ENCODE measurements at regions not wholly inside any gene's neighbourhood (a gene's known extent, or its start where the extent isn't known, plus 50 kb on each side); places are given as distances from the start of the nearest gene placed in this dataset.

DNA sequence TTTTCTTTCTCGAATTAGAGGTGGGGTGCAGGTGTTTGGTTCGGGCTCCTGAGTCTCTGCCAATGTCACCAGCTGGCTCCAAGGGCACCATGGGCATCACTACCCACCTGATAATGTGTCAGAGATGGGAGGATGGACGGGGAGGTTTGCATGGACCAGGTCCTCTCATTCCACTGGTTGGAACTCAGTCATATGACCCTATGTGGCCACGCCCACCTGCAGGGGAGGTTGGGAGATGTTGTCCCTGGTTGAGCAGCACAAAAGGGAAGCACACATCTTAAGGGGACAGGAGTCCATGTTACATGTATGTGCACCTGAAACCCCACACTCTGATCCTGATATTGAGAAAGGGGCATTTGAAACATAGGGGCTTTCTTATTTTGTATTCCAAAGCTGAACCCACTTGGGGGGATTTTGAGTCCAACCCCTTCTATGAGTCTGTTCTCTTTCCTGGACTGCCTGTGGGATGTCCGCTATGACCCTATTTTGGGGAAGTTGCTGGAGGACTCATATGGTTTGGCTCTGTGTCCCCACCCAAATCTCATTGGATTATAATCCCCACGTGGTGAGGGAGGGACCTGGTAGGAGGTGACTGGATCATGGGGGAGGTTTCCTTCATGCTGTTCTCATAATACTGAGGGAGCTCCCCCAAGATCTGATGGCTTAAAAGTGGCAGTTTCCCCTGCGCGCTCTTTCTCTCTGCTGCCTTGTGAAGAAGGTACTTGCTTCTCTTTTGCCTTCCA, 66.9 kb upstream of the BAIAP2L1 start:
- Histone ChIP-seq H3K36me3 (ENCODE audit: control insufficient read depth in 4 of 4, insufficient read depth in 4 of 4, low read length in 3 of 4) (no peaks in the 10 kb centered on the region), H3K4me3 (ENCODE audit: control insufficient read depth in 1 of 7, extremely low read depth in 1 of 7, insufficient read depth in 4 of 7, low read depth in 2 of 7, low read length in 6 of 7) (no peak overlapping the region), H3K27ac (ENCODE audit: insufficient read depth in 1 of 2, low read depth in 1 of 2, low read length in 2 of 2, poor library complexity in 1 of 2, severe bottlenecking in 2 of 2) (no peak overlapping the region), H3K27me3 (replicated peaks in 2 of 5; ENCODE audit: control insufficient read depth in 4 of 5, insufficient read depth in 5 of 5, low read length in 4 of 5) (peaks cover 5 to 51% (median 11%) of the 10 kb centered on the region in 5 experiments), H3K4me1 (ENCODE audit: control extremely low read depth in 1 of 4, control insufficient read depth in 4 of 4, insufficient read depth in 4 of 4, low read length in 3 of 4) (peaks cover 0 to 4% (median 0%) of the 10 kb centered on the region in 4 experiments), H3K9me3 (ENCODE audit: control extremely low read depth in 1 of 5, control insufficient read depth in 4 of 5, insufficient read depth in 2 of 5, low read depth in 1 of 5, low read length in 4 of 5) (peaks cover 0 to 10% (median 3%) of the 10 kb centered on the region in 5 experiments)
- ChIA-PET POLR2A (no interaction called here), CTCF (no interaction called here)
- WGBS (ENCODE audit: insufficient coverage): 85% methylated on average over 7 of the region's 8 CpGs
- DNase-seq: peak in 2 of 3 donors; percentile 10 to 13

DNA sequence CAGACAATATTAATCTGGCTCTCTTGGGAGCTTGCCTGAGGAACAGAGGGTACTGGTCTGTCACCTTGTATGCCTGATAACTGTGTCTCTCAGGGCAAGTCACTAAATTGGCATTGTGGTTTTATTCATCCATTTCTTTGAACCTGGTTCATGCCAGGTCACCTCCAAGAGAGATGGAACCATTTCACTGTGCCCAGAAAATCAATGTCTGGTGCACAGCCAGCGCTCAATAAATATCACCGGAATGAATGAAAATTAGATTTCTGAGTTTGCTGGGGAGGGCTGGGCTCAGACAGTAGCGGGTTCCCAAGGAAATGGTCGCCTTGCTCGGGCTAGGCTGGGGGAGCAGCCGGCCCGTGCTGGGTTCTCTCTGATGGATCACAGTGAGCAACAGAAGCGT, 64.1 kb upstream of the BAIAP2L1 start:
- POLR2A ChIA-PET: no interaction called here
- no peak for DNase-seq
- Histone ChIP-seq H3K4me1 (ENCODE audit: control extremely low read depth in 1 of 4, control insufficient read depth in 4 of 4, insufficient read depth in 4 of 4, low read length in 3 of 4) (no peaks in the 10 kb centered on the region), H3K36me3 (ENCODE audit: control insufficient read depth in 4 of 4, insufficient read depth in 4 of 4, low read length in 3 of 4) (no peaks in the 10 kb centered on the region), H3K9me3 (ENCODE audit: control extremely low read depth in 1 of 5, control insufficient read depth in 4 of 5, insufficient read depth in 2 of 5, low read depth in 1 of 5, low read length in 4 of 5) (peaks cover 0 to 10% (median 3%) of the 10 kb centered on the region in 5 experiments), H3K27ac (ENCODE audit: insufficient read depth in 1 of 2, low read depth in 1 of 2, low read length in 2 of 2, poor library complexity in 1 of 2, severe bottlenecking in 2 of 2) (no peak overlapping the region), H3K27me3 (replicated peaks in 2 of 5; ENCODE audit: control insufficient read depth in 4 of 5, insufficient read depth in 5 of 5, low read length in 4 of 5) (peaks cover 3 to 28% (median 7%) of the 10 kb centered on the region in 5 experiments), H3K4me3 (ENCODE audit: control insufficient read depth in 1 of 7, extremely low read depth in 1 of 7, insufficient read depth in 4 of 7, low read depth in 2 of 7, low read length in 6 of 7) (no peak overlapping the region)
- WGBS (ENCODE audit: insufficient coverage): 100% methylated on average over 4 of the region's 8 CpGs
- CTCF ChIA-PET: no interaction called here

DNA sequence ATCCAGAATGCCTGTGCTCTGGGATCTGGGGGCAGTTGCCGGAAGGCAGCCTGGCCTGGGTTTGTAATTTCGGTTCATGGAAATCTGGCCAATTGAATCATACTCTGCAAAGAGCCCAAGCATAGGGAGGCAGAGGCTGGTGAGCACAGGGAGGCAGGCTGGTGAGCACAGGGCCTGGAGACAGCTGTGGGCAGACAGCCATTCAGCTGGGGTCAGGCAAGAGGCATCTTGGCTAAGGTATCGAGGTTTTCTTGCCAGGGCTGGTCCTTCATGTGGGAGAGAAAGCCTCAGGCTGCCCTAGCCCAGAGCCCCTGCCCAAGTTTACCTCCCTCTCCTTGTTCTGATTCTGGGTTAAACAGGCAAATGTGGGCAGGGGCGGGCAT, 63.7 kb upstream of the BAIAP2L1 start:
- 97% methylated on average over 4 of the region's 4 CpGs for WGBS (ENCODE audit: insufficient coverage)
- POLR2A ChIA-PET: no interaction called here

DNA sequence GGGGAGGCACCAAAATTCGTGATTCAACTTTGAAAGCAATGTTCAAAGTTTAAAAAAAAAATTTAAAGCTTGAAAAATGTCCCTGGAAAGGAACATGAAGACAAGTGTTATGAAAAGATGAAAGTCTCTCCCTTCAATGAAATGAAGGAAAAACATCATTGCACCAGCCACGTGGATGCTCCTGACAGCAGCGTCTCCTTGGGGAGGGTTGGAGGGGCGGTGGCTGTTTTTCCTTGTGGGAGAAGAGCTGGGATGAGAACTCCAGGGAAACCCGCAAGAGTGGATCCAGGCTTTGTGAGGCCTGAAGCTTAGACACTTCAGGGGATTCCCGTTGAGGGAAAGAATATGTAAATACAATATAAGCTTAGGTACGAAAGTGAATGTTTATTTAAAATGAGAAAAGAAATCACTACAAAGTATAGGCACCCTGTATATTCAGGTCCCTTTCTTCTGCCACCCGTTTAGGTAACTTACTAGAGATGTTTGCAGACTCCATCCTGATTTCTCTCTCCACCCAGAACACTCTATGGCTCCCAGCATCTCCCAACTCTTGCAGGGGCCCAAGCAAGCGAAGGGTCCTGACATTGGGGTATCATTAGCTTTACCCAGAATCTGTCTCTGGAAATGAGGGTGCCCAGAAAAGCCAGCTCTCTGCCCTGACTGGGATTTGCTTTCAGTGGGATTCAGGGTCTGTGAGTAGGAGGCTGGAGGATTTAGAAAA, 63.1 kb upstream of the BAIAP2L1 start:
- Histone ChIP-seq H3K4me1 (ENCODE audit: control extremely low read depth in 1 of 4, control insufficient read depth in 4 of 4, insufficient read depth in 4 of 4, low read length in 3 of 4) (no peaks in the 10 kb centered on the region), H3K27ac (ENCODE audit: insufficient read depth in 1 of 2, low read depth in 1 of 2, low read length in 2 of 2, poor library complexity in 1 of 2, severe bottlenecking in 2 of 2) (no peak overlapping the region), H3K4me3 (ENCODE audit: control insufficient read depth in 1 of 7, extremely low read depth in 1 of 7, insufficient read depth in 4 of 7, low read depth in 2 of 7, low read length in 6 of 7) (no peak overlapping the region), H3K36me3 (ENCODE audit: control insufficient read depth in 4 of 4, insufficient read depth in 4 of 4, low read length in 3 of 4) (no peaks in the 10 kb centered on the region), H3K27me3 (replicated peaks in 2 of 5; ENCODE audit: control insufficient read depth in 4 of 5, insufficient read depth in 5 of 5, low read length in 4 of 5) (peaks cover 0 to 20% (median 3%) of the 10 kb centered on the region in 5 experiments), H3K9me3 (ENCODE audit: control extremely low read depth in 1 of 5, control insufficient read depth in 4 of 5, insufficient read depth in 2 of 5, low read depth in 1 of 5, low read length in 4 of 5) (peaks cover 0 to 5% (median 2%) of the 10 kb centered on the region in 5 experiments)
- no peak for DNase-seq
- ChIA-PET POLR2A (no interaction called here), CTCF (no interaction called here)
- WGBS (ENCODE audit: insufficient coverage): 93% methylated on average over 5 of the region's 9 CpGs

More for the DNA sequence above, 63.7 kb upstream of the BAIAP2L1 start:
- H3K4me1 ChIP-seq (ENCODE audit: control extremely low read depth in 1 of 4, control insufficient read depth in 4 of 4, insufficient read depth in 4 of 4, low read length in 3 of 4): no peaks in the 10 kb centered on the region
- no peaks in the 10 kb centered on the region for H3K36me3 ChIP-seq (ENCODE audit: control insufficient read depth in 4 of 4, insufficient read depth in 4 of 4, low read length in 3 of 4)
- H3K9me3 ChIP-seq (ENCODE audit: control extremely low read depth in 1 of 5, control insufficient read depth in 4 of 5, insufficient read depth in 2 of 5, low read depth in 1 of 5, low read length in 4 of 5): peaks cover 0 to 9% (median 3%) of the 10 kb centered on the region in 5 experiments
- no peak for DNase-seq
- no peak overlapping the region for H3K27ac ChIP-seq (ENCODE audit: insufficient read depth in 1 of 2, low read depth in 1 of 2, low read length in 2 of 2, poor library complexity in 1 of 2, severe bottlenecking in 2 of 2)
- H3K27me3 ChIP-seq (replicated peaks in 2 of 5; ENCODE audit: control insufficient read depth in 4 of 5, insufficient read depth in 5 of 5, low read length in 4 of 5): peaks cover 2 to 25% (median 7%) of the 10 kb centered on the region in 5 experiments
- no peak overlapping the region for H3K4me3 ChIP-seq (ENCODE audit: control insufficient read depth in 1 of 7, extremely low read depth in 1 of 7, insufficient read depth in 4 of 7, low read depth in 2 of 7, low read length in 6 of 7)
- CTCF ChIA-PET: no interaction called here

DNA sequence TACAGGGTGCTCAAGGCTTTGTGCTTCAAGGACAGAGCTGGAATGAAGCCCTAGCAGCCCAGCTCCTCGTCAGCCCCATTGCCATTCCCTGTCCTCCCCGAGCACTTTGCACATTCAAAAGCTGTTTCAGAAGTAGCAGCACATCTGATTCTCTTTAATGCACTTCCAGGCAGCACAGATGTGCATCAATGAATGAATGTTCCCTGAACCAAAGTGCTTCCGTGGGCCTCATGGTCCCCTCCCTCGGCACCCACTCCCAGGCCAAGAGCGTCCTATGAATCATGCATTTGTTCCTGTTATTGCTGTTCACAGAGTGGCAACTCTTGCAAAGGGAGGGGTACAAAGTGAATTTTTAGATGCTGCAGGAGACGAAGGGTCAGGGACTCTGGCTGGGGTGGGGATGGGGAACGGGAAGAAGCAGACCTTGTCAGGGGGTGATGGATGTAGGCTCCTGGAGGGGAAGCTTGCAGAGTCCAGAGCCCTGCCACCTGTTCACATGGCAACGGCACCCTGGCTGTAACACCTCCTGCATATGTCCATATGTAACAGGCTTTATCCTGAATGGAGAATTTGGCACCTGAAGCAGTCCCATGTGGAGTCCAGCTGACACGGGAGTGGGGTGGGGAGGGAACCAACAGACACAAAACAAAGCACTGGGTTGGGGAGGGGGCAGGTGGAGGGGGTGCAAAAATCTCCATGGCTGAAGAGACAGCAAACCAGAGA, 62.2 kb upstream of the BAIAP2L1 start:
- H3K27ac ChIP-seq (ENCODE audit: insufficient read depth in 1 of 2, low read depth in 1 of 2, low read length in 2 of 2, poor library complexity in 1 of 2, severe bottlenecking in 2 of 2): no peak overlapping the region
- no peak for DNase-seq
- H3K4me3 ChIP-seq (ENCODE audit: control insufficient read depth in 1 of 7, extremely low read depth in 1 of 7, insufficient read depth in 4 of 7, low read depth in 2 of 7, low read length in 6 of 7): no peak overlapping the region
- H3K27me3 ChIP-seq (replicated peaks in 2 of 5; ENCODE audit: control insufficient read depth in 4 of 5, insufficient read depth in 5 of 5, low read length in 4 of 5): peaks cover 0 to 16% (median 3%) of the 10 kb centered on the region in 5 experiments
- no peaks in the 10 kb centered on the region for H3K36me3 ChIP-seq (ENCODE audit: control insufficient read depth in 4 of 4, insufficient read depth in 4 of 4, low read length in 3 of 4)
- ChIA-PET CTCF (no interaction called here), POLR2A (no interaction called here)
- 80% methylated on average over 7 of the region's 9 CpGs for WGBS (ENCODE audit: insufficient coverage)
- H3K4me1 ChIP-seq (ENCODE audit: control extremely low read depth in 1 of 4, control insufficient read depth in 4 of 4, insufficient read depth in 4 of 4, low read length in 3 of 4): no peaks in the 10 kb centered on the region
- peaks cover 0 to 3% (median 0%) of the 10 kb centered on the region in 5 experiments for H3K9me3 ChIP-seq (ENCODE audit: control extremely low read depth in 1 of 5, control insufficient read depth in 4 of 5, insufficient read depth in 2 of 5, low read depth in 1 of 5, low read length in 4 of 5)

DNA sequence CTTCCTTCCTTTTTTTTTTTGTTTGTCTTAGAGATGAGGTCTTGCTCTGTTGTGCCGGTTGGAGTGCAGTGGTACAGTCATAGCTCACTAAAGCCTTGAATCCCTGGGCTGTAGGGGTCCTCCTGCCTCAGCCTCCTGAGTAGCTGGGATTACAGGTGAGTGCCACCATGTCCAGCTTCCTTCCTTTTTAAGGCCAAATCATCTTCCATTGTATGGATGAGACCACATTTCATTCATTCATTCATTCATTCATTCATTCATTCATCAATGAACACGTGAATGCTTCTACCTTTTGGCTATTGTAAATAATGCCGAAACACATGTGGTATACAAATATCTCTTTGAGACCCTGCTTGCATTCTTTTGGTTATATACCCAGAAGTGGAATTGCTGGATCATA, 60.0 kb upstream of the BAIAP2L1 start:
- Histone ChIP-seq H3K4me3 (ENCODE audit: control insufficient read depth in 1 of 7, extremely low read depth in 1 of 7, insufficient read depth in 4 of 7, low read depth in 2 of 7, low read length in 6 of 7) (no peak overlapping the region), H3K9me3 (ENCODE audit: control extremely low read depth in 1 of 5, control insufficient read depth in 4 of 5, insufficient read depth in 2 of 5, low read depth in 1 of 5, low read length in 4 of 5) (peaks cover 0 to 3% (median 0%) of the 10 kb centered on the region in 5 experiments), H3K36me3 (ENCODE audit: control insufficient read depth in 4 of 4, insufficient read depth in 4 of 4, low read length in 3 of 4) (no peaks in the 10 kb centered on the region), H3K4me1 (ENCODE audit: control extremely low read depth in 1 of 4, control insufficient read depth in 4 of 4, insufficient read depth in 4 of 4, low read length in 3 of 4) (no peaks in the 10 kb centered on the region), H3K27me3 (replicated peaks in 2 of 5; ENCODE audit: control insufficient read depth in 4 of 5, insufficient read depth in 5 of 5, low read length in 4 of 5) (peaks cover 0 to 8% (median 3%) of the 10 kb centered on the region in 5 experiments), H3K27ac (ENCODE audit: insufficient read depth in 1 of 2, low read depth in 1 of 2, low read length in 2 of 2, poor library complexity in 1 of 2, severe bottlenecking in 2 of 2) (no peak overlapping the region)
- ChIA-PET CTCF (no interaction called here), POLR2A (no interaction called here)
- DNase-seq: no peak
- 100% methylated on average over 2 of the region's 3 CpGs for WGBS (ENCODE audit: insufficient coverage)

- DNase-seq: no peak
- peaks cover 0 to 3% (median 0%) of the 10 kb centered on the region in 5 experiments for H3K9me3 ChIP-seq (ENCODE audit: control extremely low read depth in 1 of 5, control insufficient read depth in 4 of 5, insufficient read depth in 2 of 5, low read depth in 1 of 5, low read length in 4 of 5)
- WGBS (ENCODE audit: insufficient coverage): 75% methylated on average over 3 of the region's 4 CpGs
- no peaks in the 10 kb centered on the region for H3K36me3 ChIP-seq (ENCODE audit: control insufficient read depth in 4 of 4, insufficient read depth in 4 of 4, low read length in 3 of 4)
- peaks cover 0 to 6% (median 0%) of the 10 kb centered on the region in 5 experiments for H3K27me3 ChIP-seq (replicated peaks in 2 of 5; ENCODE audit: control insufficient read depth in 4 of 5, insufficient read depth in 5 of 5, low read length in 4 of 5)
- H3K4me1 ChIP-seq (ENCODE audit: control extremely low read depth in 1 of 4, control insufficient read depth in 4 of 4, insufficient read depth in 4 of 4, low read length in 3 of 4): no peaks in the 10 kb centered on the region
- H3K27ac ChIP-seq (ENCODE audit: insufficient read depth in 1 of 2, low read depth in 1 of 2, low read length in 2 of 2, poor library complexity in 1 of 2, severe bottlenecking in 2 of 2): no peak overlapping the region
- POLR2A ChIA-PET: no interaction called here
- CTCF ChIA-PET: no interaction called here
- H3K4me3 ChIP-seq (ENCODE audit: control insufficient read depth in 1 of 7, extremely low read depth in 1 of 7, insufficient read depth in 4 of 7, low read depth in 2 of 7, low read length in 6 of 7): no peak overlapping the region
These were observed 58.6 kb upstream of the BAIAP2L1 start for GRCh38 chr7:98459529-98459928.
